ENCODE measurements at regions not wholly inside any gene's neighbourhood (a gene's known extent, or its start where the extent isn't known, plus 50 kb on each side); places are given as distances from the start of the nearest gene placed in this dataset.

- Histone ChIP-seq H3K9me3 (no peaks in the 10 kb centered on the region), H3K27ac (no peak overlapping the region), H3K36me3 (no peaks in the 10 kb centered on the region), H3K27me3 (no peaks in the 10 kb centered on the region), H3K4me3 (no peak overlapping the region), H3K4me1 (no peaks in the 10 kb centered on the region)
- TF ChIP-seq, protein P1, sequence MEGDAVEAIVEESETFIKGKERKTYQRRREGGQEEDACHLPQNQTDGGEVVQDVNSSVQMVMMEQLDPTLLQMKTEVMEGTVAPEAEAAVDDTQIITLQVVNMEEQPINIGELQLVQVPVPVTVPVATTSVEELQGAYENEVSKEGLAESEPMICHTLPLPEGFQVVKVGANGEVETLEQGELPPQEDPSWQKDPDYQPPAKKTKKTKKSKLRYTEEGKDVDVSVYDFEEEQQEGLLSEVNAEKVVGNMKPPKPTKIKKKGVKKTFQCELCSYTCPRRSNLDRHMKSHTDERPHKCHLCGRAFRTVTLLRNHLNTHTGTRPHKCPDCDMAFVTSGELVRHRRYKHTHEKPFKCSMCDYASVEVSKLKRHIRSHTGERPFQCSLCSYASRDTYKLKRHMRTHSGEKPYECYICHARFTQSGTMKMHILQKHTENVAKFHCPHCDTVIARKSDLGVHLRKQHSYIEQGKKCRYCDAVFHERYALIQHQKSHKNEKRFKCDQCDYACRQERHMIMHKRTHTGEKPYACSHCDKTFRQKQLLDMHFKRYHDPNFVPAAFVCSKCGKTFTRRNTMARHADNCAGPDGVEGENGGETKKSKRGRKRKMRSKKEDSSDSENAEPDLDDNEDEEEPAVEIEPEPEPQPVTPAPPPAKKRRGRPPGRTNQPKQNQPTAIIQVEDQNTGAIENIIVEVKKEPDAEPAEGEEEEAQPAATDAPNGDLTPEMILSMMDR (IDR thresholded peaks at IDR 0.05): no peak
- no peak for DNase-seq (ENCODE audit: low spot score in 2 of 2)
- intact Hi-C loops (cut with DNase I): no loop called here
These were observed 211.1 kb upstream of the PLET1 start for GRCh38 chr11:112471731-112472130.

DNA sequence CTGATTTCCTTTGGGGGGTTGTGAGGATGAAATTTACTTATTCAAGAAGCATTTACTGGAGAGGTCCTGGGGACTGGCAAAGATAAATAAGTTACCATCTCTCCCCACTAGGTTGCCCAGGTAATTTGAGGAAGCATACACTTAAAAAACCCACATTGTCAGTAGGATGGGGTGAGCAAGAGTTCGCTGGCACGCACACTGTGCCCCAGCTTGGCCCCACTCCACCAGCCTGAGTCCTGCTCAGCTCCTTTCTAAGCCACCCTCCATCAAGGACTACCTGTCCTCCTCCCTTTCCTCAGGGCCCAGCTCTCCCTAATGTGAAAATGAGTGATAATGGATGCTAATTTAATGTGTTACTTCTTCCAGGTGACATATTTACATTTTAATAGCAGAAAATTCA lies 216.5 kb upstream of the PLET1 start:
- no peaks in the 10 kb centered on the region for H3K9me3 ChIP-seq
- DNase-seq (ENCODE audit: low spot score in 2 of 2): no peak
- no peaks in the 10 kb centered on the region for H3K36me3 ChIP-seq
- TF ChIP-seq, protein P1 (IDR thresholded peaks at IDR 0.05): no peak
- no peak overlapping the region for H3K27ac ChIP-seq
- no peak overlapping the region for H3K4me3 ChIP-seq
- intact Hi-C loops (cut with DNase I): no loop called here
- no peaks in the 10 kb centered on the region for H3K4me1 ChIP-seq
- no peaks in the 10 kb centered on the region for H3K27me3 ChIP-seq

DNA sequence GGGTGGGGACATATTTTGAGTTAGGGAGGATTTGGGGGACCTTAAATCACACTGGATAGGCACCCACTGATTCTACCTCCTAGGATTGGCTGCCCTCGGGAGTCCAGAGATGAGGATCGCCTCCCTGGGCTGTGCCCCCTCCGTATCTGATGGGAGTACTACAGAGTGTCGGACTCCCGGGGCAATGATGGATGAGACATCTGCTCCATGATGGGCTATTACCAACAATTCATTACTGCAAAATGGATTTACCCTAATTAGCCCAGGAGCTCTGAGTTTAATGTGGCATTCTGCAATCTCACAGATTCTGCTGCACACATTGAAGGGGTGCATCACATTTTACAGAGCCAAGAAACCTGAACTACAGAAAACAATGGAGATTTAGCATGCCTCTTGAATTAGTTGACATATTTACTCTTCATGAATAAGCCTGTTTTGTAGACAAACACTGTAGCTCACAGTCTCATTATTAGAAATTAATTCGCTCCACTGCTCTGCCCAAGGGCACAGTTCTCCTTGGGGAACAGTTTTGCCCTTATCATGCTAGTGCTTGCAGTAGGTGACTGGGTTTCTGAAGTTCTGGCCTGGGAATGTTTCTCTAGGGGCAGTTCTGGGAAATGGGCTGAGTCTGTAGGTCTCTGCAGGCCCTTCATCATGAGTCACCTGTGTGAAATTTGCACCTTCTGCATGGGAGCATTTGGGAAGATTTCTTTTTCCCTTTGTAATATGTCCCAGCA lies 217.1 kb upstream of the PLET1 start:
- Histone ChIP-seq H3K27ac (no peak overlapping the region), H3K27me3 (no peaks in the 10 kb centered on the region), H3K4me3 (no peak overlapping the region), H3K4me1 (no peaks in the 10 kb centered on the region), H3K9me3 (no peaks in the 10 kb centered on the region), H3K36me3 (no peaks in the 10 kb centered on the region)
- no peak for DNase-seq (ENCODE audit: low spot score in 2 of 2)
- intact Hi-C loops (cut with DNase I): no loop called here
- TF ChIP-seq, protein P1 (IDR thresholded peaks at IDR 0.05): no peak

DNA sequence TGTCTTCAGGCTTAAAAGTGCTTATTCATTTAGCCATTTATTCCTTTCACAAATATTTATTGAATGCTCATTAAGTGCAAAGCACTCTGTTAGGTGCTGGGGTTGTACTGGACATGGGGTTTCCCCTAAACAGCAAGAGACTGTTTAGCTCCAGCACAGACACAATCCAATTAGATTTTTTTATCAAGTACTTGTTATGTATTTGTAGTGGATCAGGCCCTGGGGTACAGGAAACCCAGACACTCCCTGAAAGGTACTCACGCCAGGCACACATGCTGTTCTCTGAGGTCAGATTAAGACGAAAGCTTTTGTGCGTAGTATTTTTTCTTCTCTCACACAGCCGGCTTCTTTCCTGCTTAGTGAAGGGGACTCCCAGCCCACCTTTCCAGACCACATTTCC lies 218.1 kb upstream of the PLET1 start:
- Histone ChIP-seq H3K9me3 (no peaks in the 10 kb centered on the region), H3K27me3 (no peaks in the 10 kb centered on the region), H3K27ac (no peak overlapping the region), H3K4me1 (no peaks in the 10 kb centered on the region), H3K4me3 (no peak overlapping the region), H3K36me3 (no peaks in the 10 kb centered on the region)
- TF ChIP-seq, protein P1 (IDR thresholded peaks at IDR 0.05): no peak
- no peak for DNase-seq (ENCODE audit: low spot score in 2 of 2)
- intact Hi-C loops (cut with DNase I): no loop called here

DNA sequence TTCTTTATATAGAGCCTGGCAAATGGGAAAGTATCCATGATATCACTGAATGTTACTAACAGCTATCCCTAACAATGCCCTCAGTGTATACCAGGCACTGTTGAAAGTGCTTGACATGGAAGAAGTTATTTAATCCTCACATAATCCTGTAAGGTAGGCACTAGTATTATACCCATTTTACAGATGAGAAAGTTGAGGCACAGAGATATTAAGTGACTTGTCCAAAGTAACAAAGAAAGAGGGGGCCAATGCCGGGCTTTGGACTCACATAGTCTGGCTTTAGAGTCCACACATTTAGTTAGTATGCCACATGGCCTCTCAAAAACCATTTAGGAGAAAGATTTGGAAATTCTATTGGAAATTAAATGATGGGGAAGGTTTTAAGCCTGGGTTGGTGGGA lies 220.8 kb upstream of the PLET1 start:
- DNase-seq (ENCODE audit: low spot score in 2 of 2): no peak
- no peaks in the 10 kb centered on the region for H3K9me3 ChIP-seq
- intact Hi-C loops (cut with DNase I): no loop called here

More for the DNA sequence above, 220.8 kb upstream of the PLET1 start:
- Histone ChIP-seq H3K4me1 (no peaks in the 10 kb centered on the region), H3K4me3 (no peak overlapping the region), H3K27ac (no peak overlapping the region), H3K36me3 (no peaks in the 10 kb centered on the region), H3K27me3 (no peaks in the 10 kb centered on the region)
- TF ChIP-seq, protein P1 (IDR thresholded peaks at IDR 0.05): no peak
